Right ventricle myocardium superior (tissue), 1 donor: ENCODE measurements at regions not wholly inside any gene's neighbourhood (a gene's known extent, or its start where the extent isn't known, plus 50 kb on each side); places are given as distances from the start of the nearest gene placed in this dataset.
"Not testable (repeated sequence)": the region's sequence is repeated elsewhere in the genome, so short reads cannot be mapped to it uniquely, and the experiment has no call there.

Experiments used
- ATAC-seq: fragments of 200-7000 bp; cut with Tn5 transposase; one replicate; pipeline ENCODE4 v1.9.1; 2020; ENCODE audit warnings: mild to moderate bottlenecking; ENCODE audit not compliant: poor library complexity
- DNase-seq: peaks from one replicate; pipeline ENCODE4 v3.0.0-alpha.2; 2020
- intact Hi-C: fragments of 100-400 bp; cut with DNase I; formaldehyde crosslinking; loops from one replicate; pipeline ENCODE4 v1.11.2; 2022
- donor health status: DM: no; HTN: yes; CAD: no; lungs with severe emphysema.

DNA sequence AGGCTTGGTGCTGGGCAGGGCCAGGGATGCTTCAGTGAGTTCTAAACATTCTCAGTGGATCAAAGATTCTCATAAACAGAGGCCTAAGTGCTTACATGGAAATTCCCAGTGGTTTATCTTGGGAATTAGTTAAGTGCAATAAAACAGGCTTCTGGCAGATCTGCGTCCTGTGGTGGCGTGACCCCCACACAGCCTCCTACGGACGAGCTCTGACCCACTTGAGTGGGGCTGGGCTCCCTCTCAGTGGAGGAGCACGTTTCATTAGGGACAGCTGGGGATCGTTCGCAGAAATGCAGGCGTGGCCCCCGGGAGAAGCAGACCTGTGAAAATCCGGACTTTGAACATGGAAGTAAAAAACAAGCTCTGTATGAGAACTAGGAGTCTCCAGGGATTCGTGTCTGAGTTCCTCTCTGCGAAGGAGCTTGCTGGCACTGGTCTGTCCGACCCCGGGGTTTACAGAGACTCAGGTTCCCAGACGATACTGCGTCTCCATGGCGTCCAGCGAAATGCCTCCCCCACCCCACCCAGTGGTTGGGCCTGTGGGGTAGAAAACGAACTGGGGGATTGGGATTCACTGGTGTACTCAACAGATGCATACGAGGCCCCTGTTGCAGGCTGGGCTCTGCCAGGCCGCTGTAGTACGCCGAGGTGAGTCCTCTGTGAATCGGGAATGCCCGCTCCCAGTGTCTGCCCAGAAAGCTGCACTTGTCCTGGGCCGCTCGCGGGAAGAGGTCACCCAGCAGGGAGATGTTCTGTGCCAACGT, 117.6 kb downstream of the NPIPB11 start:
- intact Hi-C loops, DNase-seq, ATAC-seq: not testable (repeated sequence)

DNA sequence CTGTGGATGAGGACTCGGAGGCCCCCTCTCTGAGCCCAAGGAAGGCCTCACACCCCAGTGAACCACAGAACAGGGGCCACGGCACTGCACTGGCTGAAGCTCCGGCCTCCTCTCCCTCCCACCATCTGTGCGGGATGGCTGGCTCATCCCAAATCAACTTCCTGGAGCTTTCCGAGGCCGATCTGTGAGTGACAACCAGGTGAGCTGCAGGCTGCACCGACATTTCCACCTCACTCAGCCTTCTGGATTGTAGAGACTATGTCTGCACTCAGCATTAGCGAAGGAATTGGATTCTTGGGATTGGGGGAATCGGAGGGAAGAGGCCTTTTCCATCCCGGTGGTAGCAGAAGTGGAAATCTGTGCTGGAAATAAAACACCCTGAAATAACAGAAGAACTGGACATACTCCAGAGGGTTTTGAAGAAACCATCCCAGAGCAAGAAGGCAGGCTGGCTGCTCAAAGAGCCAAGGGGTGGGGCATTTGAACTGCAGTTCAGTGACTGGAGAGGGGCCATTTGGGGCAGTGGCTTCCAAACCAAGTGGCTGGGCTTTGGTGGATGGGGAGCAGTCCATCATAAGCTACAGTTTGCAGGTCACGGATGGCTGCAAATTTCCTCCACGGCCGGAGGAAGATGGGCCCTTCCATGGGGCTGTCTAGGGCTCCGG, 118.5 kb downstream of the NPIPB11 start:
- DNase-seq, ATAC-seq: not testable (repeated sequence)

DNA sequence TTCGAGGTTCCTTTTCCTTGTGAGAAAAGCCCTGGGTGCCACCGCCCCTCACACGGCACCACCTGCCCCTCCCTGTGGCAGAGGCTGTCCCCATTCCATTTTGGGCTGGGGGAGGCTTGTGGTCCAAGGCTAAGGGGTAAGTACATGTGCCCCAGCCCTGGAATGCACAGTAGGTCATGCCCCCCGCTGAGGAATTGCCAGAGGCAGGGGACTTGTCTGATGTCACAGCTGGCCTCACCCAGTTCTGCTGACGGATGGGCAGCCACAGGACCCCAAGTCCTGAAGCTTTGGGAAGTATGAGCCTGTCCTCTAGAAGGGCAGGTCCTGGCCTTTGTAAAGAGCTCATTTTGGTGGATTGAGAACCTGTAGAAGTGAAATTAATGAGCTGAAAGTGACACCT, 119.3 kb downstream of the NPIPB11 start:
- intact Hi-C loops, DNase-seq, ATAC-seq: not testable (repeated sequence)

More for the DNA sequence above, 118.5 kb downstream of the NPIPB11 start:
- intact Hi-C loops: not testable (repeated sequence)

- intact Hi-C loops, ATAC-seq: not testable (repeated sequence)
Observed at GRCh38 chr16:29286796-29287195, 119.7 kb downstream of the NPIPB11 start.

GRCh38 chr16:29286161-29286560, 120.3 kb downstream of the NPIPB11 start:
- not testable (repeated sequence) for ATAC-seq, DNase-seq

More at GRCh38 chr16:29286796-29287195, 119.7 kb downstream of the NPIPB11 start:
- DNase-seq: not testable (repeated sequence)

GRCh38 chr16:29285151-29285885, 121.2 kb downstream of the NPIPB11 start:
- intact Hi-C loops, DNase-seq, ATAC-seq: not testable (repeated sequence)

More at GRCh38 chr16:29286161-29286560, 120.3 kb downstream of the NPIPB11 start:
- intact Hi-C loops: not testable (repeated sequence)

- DNase-seq, intact Hi-C loops, ATAC-seq: not testable (repeated sequence)
Observed at GRCh38 chr16:29284723-29285122, 121.8 kb downstream of the NPIPB11 start.

DNA sequence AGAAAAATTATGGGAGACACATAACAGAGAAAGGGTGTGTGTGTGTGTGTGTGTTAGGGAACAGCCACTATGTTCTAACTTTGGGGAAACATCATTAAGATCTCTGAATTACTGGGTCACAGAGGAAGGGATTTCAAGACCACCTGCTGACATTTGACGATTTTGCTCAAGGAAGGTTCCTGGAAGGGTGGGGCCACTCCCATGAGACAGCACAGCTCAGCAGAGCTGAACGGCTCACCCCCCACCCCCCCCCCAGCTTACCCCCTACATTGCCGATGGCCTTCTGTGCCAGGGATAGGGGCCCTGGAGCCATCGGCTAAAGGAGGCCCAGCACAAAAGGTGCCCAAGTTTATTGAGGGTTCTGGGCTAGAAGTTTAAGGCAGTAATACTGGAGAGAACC, 122.4 kb downstream of the NPIPB11 start:
- DNase-seq: not testable (repeated sequence)

GRCh38 chr16:29278097-29278871, 128.2 kb downstream of the NPIPB11 start:
- DNase-seq, ATAC-seq, intact Hi-C loops: not testable (repeated sequence)

More for the DNA sequence above, 122.4 kb downstream of the NPIPB11 start:
- ATAC-seq, intact Hi-C loops: not testable (repeated sequence)

DNA sequence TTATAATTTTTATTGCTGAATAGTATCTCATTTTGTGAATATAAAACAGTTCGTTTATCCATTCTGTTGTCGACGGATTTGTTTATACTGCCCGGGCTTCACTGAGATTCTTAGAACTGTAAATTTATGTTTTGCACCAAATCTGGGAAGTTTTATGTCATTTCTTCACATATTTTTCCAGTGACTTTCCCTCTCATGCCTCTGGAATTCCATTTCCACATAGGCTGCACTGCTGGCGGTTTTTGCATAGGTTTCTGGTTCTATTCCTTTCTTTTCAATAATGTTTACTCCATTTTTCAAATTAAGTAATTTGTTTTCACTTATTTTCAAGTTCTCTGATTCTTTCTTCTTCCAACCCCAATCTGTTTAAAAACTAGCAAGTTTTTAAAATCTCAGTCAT, 130.1 kb downstream of the NPIPB11 start:
- intact Hi-C loops, DNase-seq, ATAC-seq: not testable (repeated sequence)

- peak; percentile 45 for ATAC-seq
- intact Hi-C loops, DNase-seq: not testable (repeated sequence)
Observed at GRCh38 chr16:29274055-29275035, 132.2 kb downstream of the NPIPB11 start.

GRCh38 chr16:29273298-29274054, 133.0 kb downstream of the NPIPB11 start:
- intact Hi-C loops, ATAC-seq, DNase-seq: not testable (repeated sequence)

- peak; percentile 34 for ATAC-seq
- DNase-seq, intact Hi-C loops: not testable (repeated sequence)
Observed at GRCh38 chr16:29271721-29272675, 134.5 kb downstream of the NPIPB11 start.

GRCh38 chr16:29270923-29271322, 135.6 kb downstream of the NPIPB11 start:
- DNase-seq, intact Hi-C loops, ATAC-seq: not testable (repeated sequence)

- intact Hi-C loops, DNase-seq, ATAC-seq: not testable (repeated sequence)
Observed at GRCh38 chr16:29270033-29270432, 136.5 kb downstream of the NPIPB11 start.
